ENCODE measurements at regions not wholly inside any gene's neighbourhood (a gene's known extent, or its start where the extent isn't known, plus 50 kb on each side); places are given as distances from the start of the nearest gene placed in this dataset.
A peak's percentile ranks its signal among the peaks of the same experiment; 100 is the strongest.

- in situ Hi-C loops (cut with MboI; ENCODE audit: low sequenced_read_pairs, unreplicated experiment) = no loop called here
- no peak for TF ChIP-seq CTCF (IDR thresholded peaks at IDR 0.05; ENCODE audit: borderline replicate concordance, control extremely low read depth, extremely low read depth, insufficient read depth, missing control alignments)
- peak; percentile 42 for DNase-seq (ENCODE audit: low spot score)
These were observed 154.1 kb upstream of the TUT7 start for GRCh38 chr9:86508208-86508903.

GRCh38 chr9:86507212-86507630 lies 153.0 kb upstream of the TUT7 start:
- DNase-seq (ENCODE audit: low spot score) = no peak
- in situ Hi-C loops (cut with MboI; ENCODE audit: low sequenced_read_pairs, unreplicated experiment) = no loop called here
- TF ChIP-seq CTCF (IDR thresholded peaks at IDR 0.05; ENCODE audit: borderline replicate concordance, control extremely low read depth, extremely low read depth, insufficient read depth, missing control alignments) = no peak

- in situ Hi-C loops (cut with MboI; ENCODE audit: low sequenced_read_pairs, unreplicated experiment) = no loop called here
- no peak for DNase-seq (ENCODE audit: low spot score)
- TF ChIP-seq CTCF (IDR thresholded peaks at IDR 0.05; ENCODE audit: borderline replicate concordance, control extremely low read depth, extremely low read depth, insufficient read depth, missing control alignments) = no peak
These were observed 149.7 kb upstream of the TUT7 start for GRCh38 chr9:86503942-86504341.

- in situ Hi-C loops (cut with MboI; ENCODE audit: low sequenced_read_pairs, unreplicated experiment) = no loop called here
These were observed 149.1 kb upstream of the TUT7 start for GRCh38 chr9:86503314-86503713.

GRCh38 chr9:86500667-86501435 lies 146.6 kb upstream of the TUT7 start:
- no peak for DNase-seq (ENCODE audit: low spot score)
- no peak for TF ChIP-seq CTCF (IDR thresholded peaks at IDR 0.05; ENCODE audit: borderline replicate concordance, control extremely low read depth, extremely low read depth, insufficient read depth, missing control alignments)
- in situ Hi-C loops (cut with MboI; ENCODE audit: low sequenced_read_pairs, unreplicated experiment) = no loop called here

More at GRCh38 chr9:86503314-86503713, 149.1 kb upstream of the TUT7 start:
- TF ChIP-seq CTCF (IDR thresholded peaks at IDR 0.05; ENCODE audit: borderline replicate concordance, control extremely low read depth, extremely low read depth, insufficient read depth, missing control alignments) = no peak
- DNase-seq (ENCODE audit: low spot score) = no peak

- no peak for TF ChIP-seq CTCF (IDR thresholded peaks at IDR 0.05; ENCODE audit: borderline replicate concordance, control extremely low read depth, extremely low read depth, insufficient read depth, missing control alignments)
- in situ Hi-C loops (cut with MboI; ENCODE audit: low sequenced_read_pairs, unreplicated experiment) = no loop called here
These were observed 145.8 kb upstream of the TUT7 start for GRCh38 chr9:86500031-86500430.

More at GRCh38 chr9:86500031-86500430, 145.8 kb upstream of the TUT7 start:
- DNase-seq (ENCODE audit: low spot score) = no peak

Data from GM13976 (cell line).